GM18505 (cell line): ENCODE measurements at regions not wholly inside any gene's neighbourhood (a gene's known extent, or its start where the extent isn't known, plus 50 kb on each side); places are given as distances from the start of the nearest gene placed in this dataset.

Source experiments
- ATAC-seq: cut with Tn5 transposase; IDR thresholded peaks from one replicate; pipeline ENCODE4 v1.9.1; 2021; ENCODE audit not compliant: unreplicated experiment
- POLR2A ChIP-seq: IDR thresholded peaks from 4 replicates; pipeline ENCODE4 v1.6.1; 2011; ENCODE audit warnings: borderline replicate concordance; ENCODE audit not compliant: insufficient read depth, insufficient read length; ENCODE audit errors: extremely low read depth

DNA sequence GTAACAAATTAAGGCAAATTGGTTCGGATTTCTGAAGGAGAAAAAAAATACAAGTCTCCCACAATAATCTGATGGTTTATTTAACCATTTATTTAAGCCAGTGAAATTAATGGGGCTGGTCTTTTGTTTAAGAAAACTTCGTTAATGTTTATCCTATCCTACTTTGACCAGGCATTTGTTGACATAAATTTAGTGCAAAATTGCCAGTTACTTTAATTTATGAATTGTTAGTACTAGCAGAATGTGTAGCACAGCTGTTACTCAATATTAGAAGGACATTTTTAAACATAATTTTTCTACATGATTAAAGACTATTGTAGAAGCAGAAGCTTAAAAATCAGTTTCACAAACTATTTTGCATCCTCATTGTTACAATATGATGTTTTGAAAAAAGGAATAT lies 687.6 kb upstream of the PTBP2 start:
- ATAC-seq, result no peak
- no peak for TF ChIP-seq POLR2A

DNA sequence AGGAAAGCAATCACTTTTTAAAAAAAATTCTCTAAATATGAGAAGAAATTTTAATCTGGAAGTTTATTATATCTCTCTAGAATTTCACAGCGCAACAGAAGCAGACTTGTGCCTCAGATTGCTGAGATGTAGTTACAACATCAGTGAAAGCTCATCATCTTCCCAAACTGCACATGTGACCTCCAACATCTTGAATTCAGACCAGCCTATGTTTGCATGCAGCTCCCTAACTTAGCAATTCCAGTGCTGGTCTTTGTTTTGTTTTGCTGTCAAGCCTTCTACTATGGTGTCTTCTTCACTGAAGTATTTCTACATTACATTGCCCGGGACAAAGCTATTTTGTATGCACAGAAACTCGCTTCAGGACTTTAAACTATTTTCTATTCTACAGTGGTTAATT lies 684.8 kb upstream of the PTBP2 start:
- no peak for TF ChIP-seq POLR2A
- no peak for ATAC-seq

DNA sequence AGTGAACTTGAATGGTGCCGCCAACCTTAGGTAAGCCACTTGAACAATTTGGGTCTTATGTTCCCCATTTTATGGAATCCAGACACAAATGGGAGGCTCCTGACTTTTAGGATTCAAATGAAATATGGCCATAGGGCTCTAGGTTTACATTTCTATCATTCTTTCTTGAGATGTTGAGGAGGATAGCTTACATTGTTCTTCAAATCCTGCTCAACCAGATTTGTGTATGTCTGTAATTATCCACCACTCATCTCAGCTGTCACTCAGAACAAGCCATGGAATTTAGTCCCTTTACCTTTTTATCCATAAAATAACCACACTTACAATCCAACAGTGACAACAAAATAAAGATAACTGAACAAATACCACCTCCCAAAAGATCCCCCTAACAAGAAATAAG lies 682.9 kb upstream of the PTBP2 start:
- no peak for ATAC-seq
- TF ChIP-seq POLR2A, result no peak

DNA sequence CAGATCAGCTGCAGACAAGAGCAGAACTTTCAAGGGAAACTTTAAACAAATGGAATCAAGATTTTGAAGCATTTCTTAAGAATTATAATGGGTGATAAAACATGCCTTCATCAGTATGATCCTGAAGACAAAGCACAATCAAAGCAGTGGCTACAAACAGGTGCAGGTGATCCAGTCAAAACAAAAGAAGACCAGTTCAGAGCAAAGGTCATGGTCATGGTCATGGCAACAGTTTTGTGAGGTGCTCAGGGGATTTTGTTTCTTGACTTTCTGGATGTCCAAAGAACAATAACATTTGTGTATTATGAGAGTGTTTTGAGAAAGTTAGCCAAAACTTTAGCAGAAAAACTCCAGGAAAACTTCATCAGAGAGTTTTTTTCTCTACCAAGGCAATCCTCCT lies 681.7 kb upstream of the PTBP2 start:
- no peak for TF ChIP-seq POLR2A
- no peak for ATAC-seq

DNA sequence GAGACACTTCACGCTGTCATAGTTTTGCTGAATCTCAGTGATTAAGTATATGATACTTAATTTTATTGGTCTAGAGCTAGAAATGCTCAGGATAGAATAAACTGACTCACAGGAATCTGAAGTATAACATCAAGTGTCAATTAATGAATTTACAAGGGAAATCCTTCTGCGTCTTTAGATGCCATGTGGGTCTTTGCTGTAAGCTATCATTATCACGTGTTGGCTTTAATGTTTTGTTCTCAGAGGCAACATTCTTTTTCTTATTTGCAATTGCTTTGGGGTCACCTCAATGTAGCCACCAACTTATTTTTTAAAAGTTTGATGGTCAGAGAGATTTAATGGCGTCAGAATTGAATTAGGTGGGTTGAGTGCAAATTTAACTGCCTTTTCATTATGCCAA lies 680.1 kb upstream of the PTBP2 start:
- TF ChIP-seq POLR2A, result no peak
- no peak for ATAC-seq

DNA sequence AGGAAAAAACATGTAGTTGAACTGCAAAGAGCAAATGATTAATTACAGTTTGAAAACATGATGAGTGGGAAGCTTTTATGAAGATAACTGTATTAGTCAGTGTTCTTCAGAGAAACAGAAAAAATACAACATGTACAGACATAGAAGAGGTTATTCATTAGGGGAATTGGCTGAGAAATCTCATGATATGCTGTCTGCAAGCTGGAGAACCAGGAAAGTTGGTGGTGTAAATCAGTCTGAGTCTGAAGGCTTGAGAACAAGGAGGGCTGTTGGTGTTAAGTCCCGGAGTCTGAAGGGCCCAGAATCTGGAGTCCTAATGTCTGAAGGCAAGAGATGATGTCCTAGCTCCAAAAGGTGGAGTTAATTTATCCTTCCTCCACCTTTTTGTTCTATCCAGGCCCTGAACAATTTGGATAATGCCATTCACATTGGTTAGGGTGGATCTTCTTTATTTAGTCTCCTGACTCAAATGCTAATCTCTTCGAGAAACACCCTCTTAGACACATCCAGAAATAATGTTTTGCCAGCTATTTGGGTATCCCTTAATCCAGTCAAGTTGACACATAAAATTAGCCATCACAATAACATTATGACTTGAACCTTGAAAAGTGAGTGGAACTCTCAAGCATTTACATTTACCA lies 672.9 kb upstream of the PTBP2 start:
- TF ChIP-seq POLR2A, result no peak
- no peak for ATAC-seq

DNA sequence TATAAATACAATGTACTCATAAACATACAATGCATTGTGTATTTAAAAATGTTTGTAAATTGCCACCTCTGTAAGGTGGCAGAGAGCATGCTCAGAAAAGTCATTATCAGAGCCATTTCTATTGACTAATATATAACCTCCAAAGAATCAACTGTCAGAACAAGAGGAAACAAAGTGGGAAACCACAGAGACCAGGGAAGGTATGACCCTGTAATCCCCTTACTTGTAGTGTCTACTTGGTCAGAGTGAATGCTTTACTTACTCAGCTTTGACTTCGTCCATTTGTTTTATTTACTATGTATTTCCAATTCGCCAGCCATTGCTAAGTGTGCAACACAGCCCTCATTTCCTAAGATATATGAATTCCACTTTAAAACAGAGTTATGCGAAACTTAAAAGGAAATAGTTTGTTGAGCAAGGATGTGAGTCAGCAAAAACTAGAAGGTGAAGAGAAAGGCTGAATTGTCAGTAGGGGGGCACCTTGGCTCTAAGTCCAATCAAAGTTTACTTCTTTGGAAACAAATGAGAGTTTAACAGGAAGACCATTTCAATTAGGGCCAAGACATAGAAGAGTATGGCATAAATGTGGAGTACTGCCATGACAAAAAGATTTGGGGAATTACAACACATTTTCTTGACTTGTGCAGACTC lies 671.7 kb upstream of the PTBP2 start:
- TF ChIP-seq POLR2A, result no peak

DNA sequence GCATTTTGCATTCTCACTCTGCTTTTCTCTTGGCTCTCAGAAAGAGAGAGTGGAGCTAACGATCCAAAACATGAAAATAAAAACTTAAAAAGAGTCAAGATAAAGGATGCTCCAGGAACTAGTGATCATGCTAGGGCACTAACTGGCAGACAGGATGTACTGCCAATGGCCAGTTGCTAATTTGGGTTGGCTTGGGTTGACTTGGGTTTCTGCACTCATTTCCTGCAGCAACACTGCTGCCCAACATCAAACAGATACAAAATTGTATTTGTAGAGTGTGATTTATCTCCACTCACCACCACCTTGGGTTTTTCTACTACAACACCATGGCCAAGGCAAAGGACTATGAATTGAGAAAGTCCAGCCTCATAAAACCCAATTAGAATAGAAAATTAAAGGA lies 662.3 kb upstream of the PTBP2 start:
- ATAC-seq, result no peak
- TF ChIP-seq POLR2A, result no peak

More for the DNA sequence above, 671.7 kb upstream of the PTBP2 start:
- no peak for ATAC-seq

DNA sequence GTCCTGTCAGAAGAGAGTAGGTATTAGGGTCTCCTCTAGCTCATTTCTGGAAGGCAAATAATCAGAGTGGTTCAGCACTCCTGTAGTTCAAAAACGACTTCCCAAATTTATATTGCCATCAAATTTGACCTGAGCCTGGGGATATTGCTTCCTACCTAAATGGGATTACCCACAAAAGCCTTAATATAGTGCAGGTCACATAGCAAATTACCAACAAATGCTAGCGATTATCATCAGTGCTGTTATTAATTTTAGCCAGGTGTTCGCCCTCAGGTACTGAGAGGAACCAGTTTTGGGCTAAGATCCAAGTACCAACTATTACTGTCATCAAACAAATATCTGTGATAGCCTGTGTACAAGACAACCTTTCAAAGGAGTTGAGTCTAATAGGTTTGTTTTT lies 661.8 kb upstream of the PTBP2 start:
- ATAC-seq, result no peak
- TF ChIP-seq POLR2A, result no peak

DNA sequence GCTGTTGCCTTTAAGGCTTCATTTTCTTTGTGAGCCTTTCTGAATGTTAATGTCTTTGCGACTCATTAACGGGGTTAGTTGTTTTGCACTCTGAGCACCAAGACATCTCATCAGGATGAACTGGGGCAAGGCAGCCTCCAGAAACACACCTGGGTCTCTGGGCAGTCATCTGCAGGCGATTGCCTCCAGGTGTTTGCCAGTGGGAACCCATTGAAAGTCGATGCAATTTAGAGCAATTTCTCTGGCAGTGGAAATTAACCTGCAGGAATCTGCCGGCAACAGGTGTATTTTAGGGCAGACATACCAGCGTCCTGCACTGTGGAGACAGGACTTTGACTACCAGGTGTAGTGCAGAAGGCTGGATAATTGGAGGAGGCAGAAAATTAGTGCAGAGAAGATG lies 661.0 kb upstream of the PTBP2 start:
- no peak for TF ChIP-seq POLR2A
- ATAC-seq, result no peak

DNA sequence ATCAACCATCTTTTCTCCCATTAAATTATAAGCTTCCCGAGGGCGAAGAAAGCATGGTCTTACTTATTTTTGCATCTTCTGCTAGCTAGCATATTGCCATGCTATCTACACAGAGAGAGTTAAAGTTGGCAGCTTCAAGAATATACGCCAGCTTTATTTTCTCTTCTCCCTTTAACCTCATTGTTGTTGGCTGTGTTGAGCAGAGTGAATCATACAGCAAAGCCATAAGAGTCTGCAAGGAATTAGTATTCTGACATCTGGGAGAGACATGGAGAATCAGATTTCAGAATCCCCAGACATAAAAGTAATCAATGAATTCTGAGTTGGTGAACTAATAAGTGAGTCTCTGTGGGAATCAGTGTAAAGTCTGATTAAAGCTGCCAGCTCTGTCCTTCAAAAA lies 649.6 kb upstream of the PTBP2 start:
- TF ChIP-seq POLR2A, result no peak
- ATAC-seq, result no peak

DNA sequence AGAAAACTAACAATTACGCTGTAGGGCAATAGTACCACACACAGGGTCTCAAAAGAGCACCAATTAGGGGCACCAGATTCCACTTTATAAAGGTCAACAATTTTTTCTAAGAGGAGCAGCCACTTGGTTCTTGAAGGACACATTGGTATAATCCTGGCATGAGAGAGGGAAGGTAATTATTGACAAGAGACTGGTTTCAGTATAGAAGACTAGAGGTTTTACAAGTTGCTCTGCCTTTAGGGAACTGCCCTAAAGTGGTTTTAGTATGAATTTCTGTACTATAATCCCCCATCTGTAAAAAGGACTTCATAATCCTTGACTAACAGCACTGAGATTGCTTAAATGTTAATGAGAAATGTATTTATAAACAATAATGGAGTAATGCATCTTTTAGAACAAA lies 648.5 kb upstream of the PTBP2 start:
- ATAC-seq, result no peak
- no peak for TF ChIP-seq POLR2A

DNA sequence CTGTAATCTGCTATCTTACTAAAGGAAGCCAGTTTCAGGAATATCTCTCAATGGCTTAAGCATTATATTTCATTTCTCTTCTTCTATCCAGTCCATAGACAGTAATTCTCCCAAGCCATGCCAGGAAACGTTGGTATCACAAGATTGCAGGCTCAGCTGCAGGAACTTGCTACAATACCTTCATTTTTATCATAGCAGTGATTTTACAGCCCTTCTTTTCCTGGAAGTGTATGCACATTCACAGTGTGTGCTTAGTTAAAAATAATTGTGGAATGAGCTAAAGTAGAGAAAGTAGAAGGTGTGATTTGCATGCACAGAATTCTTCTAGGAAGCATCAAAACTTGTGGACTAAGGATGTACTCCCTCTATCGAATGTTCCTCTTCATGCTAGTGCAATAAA lies 647.2 kb upstream of the PTBP2 start:
- ATAC-seq, result no peak
- TF ChIP-seq POLR2A, result no peak

DNA sequence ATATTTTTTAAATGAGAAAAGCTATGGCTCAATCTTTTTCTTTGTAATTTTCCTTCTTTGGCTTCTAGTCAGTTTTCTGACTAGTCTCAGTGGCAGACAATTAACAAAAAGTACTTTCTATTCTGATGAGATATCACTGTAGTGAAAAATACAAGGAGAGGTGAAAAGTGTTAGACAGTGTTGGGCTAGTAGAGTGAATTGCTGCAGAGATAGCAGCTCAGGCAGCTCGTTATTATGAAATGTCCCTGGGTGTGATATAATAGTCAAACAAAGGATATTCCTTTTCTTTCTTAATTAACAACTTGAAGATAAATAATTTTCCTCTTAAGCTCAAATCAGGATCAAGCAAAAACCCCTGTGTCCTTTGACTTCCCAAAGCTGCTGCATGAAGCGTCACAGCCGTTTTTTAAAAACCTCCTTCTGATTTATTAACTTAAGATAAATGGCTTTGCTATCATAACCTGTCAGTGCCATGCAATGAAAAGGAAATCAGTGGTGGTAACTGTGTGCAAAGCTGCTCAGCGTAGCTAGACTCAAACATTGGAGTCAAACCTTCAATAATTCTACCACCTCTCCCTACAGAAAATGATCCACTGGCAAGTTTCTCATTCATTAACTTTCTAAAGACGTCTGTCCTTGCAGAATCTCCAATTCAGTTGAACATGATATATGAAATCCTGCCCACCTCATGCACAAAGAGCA lies 646.6 kb upstream of the PTBP2 start:
- no peak for ATAC-seq
- no peak for TF ChIP-seq POLR2A
